ENCODE measurements at regions not wholly inside any gene's neighbourhood (a gene's known extent, or its start where the extent isn't known, plus 50 kb on each side); places are given as distances from the start of the nearest gene placed in this dataset.

GRCh38 chr4:174084981-174085380 is 198.5 kb downstream of the FBXO8 start:
- H3K9ac ChIP-seq (ENCODE audit: low read length): no peak overlapping the region
- FAIRE-seq (no peak), DNase-seq (ENCODE audit: low read depth) (no peak)
- no peaks in the 10 kb centered on the region for H3K9me3 ChIP-seq (ENCODE audit: insufficient read depth, low read depth, low read length)
- Mint-ChIP-seq H3K4me3 (ENCODE audit: unreplicated experiment) (no peak overlapping the region), H3K27me3 (ENCODE audit: low read depth, unreplicated experiment) (no peaks in the 10 kb centered on the region), H3K9me3 (ENCODE audit: unreplicated experiment) (no peaks in the 10 kb centered on the region), H3K27ac (ENCODE audit: unreplicated experiment) (no peak overlapping the region), H3K36me3 (ENCODE audit: low read depth, unreplicated experiment) (no peaks in the 10 kb centered on the region), H3K4me1 (ENCODE audit: low read depth, unreplicated experiment) (no peaks in the 10 kb centered on the region)
- H2AFZ ChIP-seq (ENCODE audit: low read depth, low read length): no peak overlapping the region
- TF ChIP-seq CTCF (IDR thresholded peaks at IDR 0.05; ENCODE audit: insufficient read depth, low read depth, low read length): no peak
- no peak for TF ChIP-seq EZH2 (IDR thresholded peaks at IDR 0.05; ENCODE audit: insufficient read depth, low read length)
- H3K79me2 ChIP-seq (ENCODE audit: insufficient read depth, low read length): no peaks in the 10 kb centered on the region
- no peaks in the 10 kb centered on the region for H3K4me1 ChIP-seq (ENCODE audit: insufficient read depth, low read length)
- no peaks in the 10 kb centered on the region for H3K36me3 ChIP-seq (ENCODE audit: insufficient read depth, low read length)
- H3K4me2 ChIP-seq (ENCODE audit: low read length): no peak overlapping the region
- no peaks in the 10 kb centered on the region for H4K20me1 ChIP-seq (ENCODE audit: insufficient read depth, low read length)
- no peaks in the 10 kb centered on the region for H3K27me3 ChIP-seq (ENCODE audit: insufficient read depth, low read length)
- H3K4me3 ChIP-seq (ENCODE audit: insufficient read depth, low read depth, low read length): no peak overlapping the region
- no peak overlapping the region for H3K27ac ChIP-seq (ENCODE audit: low read depth, low read length)

- TF ChIP-seq CTCF (IDR thresholded peaks at IDR 0.05; ENCODE audit: insufficient read depth, low read depth, low read length) (no peak), EZH2 (IDR thresholded peaks at IDR 0.05; ENCODE audit: insufficient read depth, low read length) (no peak)
- FAIRE-seq: no peak
- H4K20me1 ChIP-seq (ENCODE audit: insufficient read depth, low read length): no peaks in the 10 kb centered on the region
- DNase-seq (ENCODE audit: low read depth): no peak
- Mint-ChIP-seq H3K27me3 (ENCODE audit: low read depth, unreplicated experiment) (no peaks in the 10 kb centered on the region), H3K9me3 (ENCODE audit: unreplicated experiment) (no peaks in the 10 kb centered on the region), H3K4me3 (ENCODE audit: unreplicated experiment) (no peak overlapping the region), H3K36me3 (ENCODE audit: low read depth, unreplicated experiment) (no peaks in the 10 kb centered on the region), H3K27ac (ENCODE audit: unreplicated experiment) (no peak overlapping the region), H3K4me1 (ENCODE audit: low read depth, unreplicated experiment) (no peaks in the 10 kb centered on the region)
- no peaks in the 10 kb centered on the region for H3K4me1 ChIP-seq (ENCODE audit: insufficient read depth, low read length)
- no peak overlapping the region for H3K9ac ChIP-seq (ENCODE audit: low read length)
- no peak overlapping the region for H3K4me3 ChIP-seq (ENCODE audit: insufficient read depth, low read depth, low read length)
- no peaks in the 10 kb centered on the region for H3K27me3 ChIP-seq (ENCODE audit: insufficient read depth, low read length)
- H3K9me3 ChIP-seq (ENCODE audit: insufficient read depth, low read depth, low read length): no peaks in the 10 kb centered on the region
- H3K27ac ChIP-seq (ENCODE audit: low read depth, low read length): no peak overlapping the region
- no peak overlapping the region for H3K4me2 ChIP-seq (ENCODE audit: low read length)
- H3K79me2 ChIP-seq (ENCODE audit: insufficient read depth, low read length): no peaks in the 10 kb centered on the region
- no peaks in the 10 kb centered on the region for H3K36me3 ChIP-seq (ENCODE audit: insufficient read depth, low read length)
- no peak overlapping the region for H2AFZ ChIP-seq (ENCODE audit: low read depth, low read length)
These were observed 198.9 kb downstream of the FBXO8 start for GRCh38 chr4:174084542-174084941.

- no peaks in the 10 kb centered on the region for H3K36me3 Mint-ChIP-seq (ENCODE audit: low read depth, unreplicated experiment)
- H3K4me3 Mint-ChIP-seq (ENCODE audit: unreplicated experiment): no peak overlapping the region
- DNase-seq (ENCODE audit: low read depth): no peak
- no peaks in the 10 kb centered on the region for H3K27me3 Mint-ChIP-seq (ENCODE audit: low read depth, unreplicated experiment)
- H3K9me3 ChIP-seq (ENCODE audit: insufficient read depth, low read depth, low read length): no peaks in the 10 kb centered on the region
- TF ChIP-seq EZH2 (IDR thresholded peaks at IDR 0.05; ENCODE audit: insufficient read depth, low read length) (no peak), CTCF (IDR thresholded peaks at IDR 0.05; ENCODE audit: insufficient read depth, low read depth, low read length) (no peak)
- H3K4me1 ChIP-seq (ENCODE audit: insufficient read depth, low read length): no peaks in the 10 kb centered on the region
- H3K27me3 ChIP-seq (ENCODE audit: insufficient read depth, low read length): no peaks in the 10 kb centered on the region
- no peaks in the 10 kb centered on the region for H3K9me3 Mint-ChIP-seq (ENCODE audit: unreplicated experiment)
- no peak overlapping the region for H3K4me3 ChIP-seq (ENCODE audit: insufficient read depth, low read depth, low read length)
- no peak overlapping the region for H3K4me2 ChIP-seq (ENCODE audit: low read length)
- H4K20me1 ChIP-seq (ENCODE audit: insufficient read depth, low read length): no peaks in the 10 kb centered on the region
- no peak for FAIRE-seq
- no peak overlapping the region for H3K9ac ChIP-seq (ENCODE audit: low read length)
- H3K4me1 Mint-ChIP-seq (ENCODE audit: low read depth, unreplicated experiment): no peaks in the 10 kb centered on the region
- H2AFZ ChIP-seq (ENCODE audit: low read depth, low read length): no peak overlapping the region
- no peak overlapping the region for H3K27ac ChIP-seq (ENCODE audit: low read depth, low read length)
- no peaks in the 10 kb centered on the region for H3K36me3 ChIP-seq (ENCODE audit: insufficient read depth, low read length)
- no peaks in the 10 kb centered on the region for H3K79me2 ChIP-seq (ENCODE audit: insufficient read depth, low read length)
- no peak overlapping the region for H3K27ac Mint-ChIP-seq (ENCODE audit: unreplicated experiment)
These were observed 203.1 kb downstream of the FBXO8 start for GRCh38 chr4:174080361-174080760.
